BLaER1 treated with 17β-estradiol and CSF1 and Interleukin-3, amounts not matched to agents 10 nM and 100 nM (cell line): ENCODE measurements at regions not wholly inside any gene's neighbourhood (a gene's known extent, or its start where the extent isn't known, plus 50 kb on each side); places are given as distances from the start of the nearest gene placed in this dataset.

Experiments
- H3K27ac ChIP-seq, 11 experiments: shearing (Covaris generic); formaldehyde crosslinking; 2 replicates each; pipeline ENCODE4 v1.8.1; 2022
- H3K27me3 ChIP-seq, 11 experiments: shearing (Covaris generic); formaldehyde crosslinking; 2 replicates each; pipeline ENCODE4 v1.8.1; 2022
- H3K36me3 ChIP-seq, 11 experiments: shearing (Covaris generic); formaldehyde crosslinking; 2 replicates each; pipeline ENCODE4 v1.8.1; 2022
- H3K4me1 ChIP-seq, 10 experiments: shearing (Covaris generic); formaldehyde crosslinking; 2 replicates each; pipeline ENCODE4 v1.8.1; 2022
- H3K4me2 ChIP-seq, 11 experiments: shearing (Covaris generic); formaldehyde crosslinking; 2 replicates each; pipeline ENCODE4 v1.8.1; 2022
- H3K4me3 ChIP-seq, 10 experiments: shearing (Covaris generic); formaldehyde crosslinking; 2 replicates each; pipeline ENCODE4 v1.8.1; 2022
- H3K9ac ChIP-seq, 11 experiments: shearing (Covaris generic); formaldehyde crosslinking; 2 replicates each; pipeline ENCODE4 v1.8.1; 2022
- H3K9me3 ChIP-seq, 11 experiments: shearing (Covaris generic); formaldehyde crosslinking; replicated peaks in 1 of 11; 2 replicates each; pipeline ENCODE4 v1.8.1; 2022
- H4K20me1 ChIP-seq, 11 experiments: shearing (Covaris generic); formaldehyde crosslinking; 2 replicates each; pipeline ENCODE4 v1.8.1; 2022
- Cebpa-rat ChIP-seq, 11 experiments: shearing (Covaris generic); IDR thresholded peaks; 2 replicates each; pipeline ENCODE4 v1.8.1; 2022

- Histone ChIP-seq H3K4me2 (no peak overlapping the region), H3K9ac (no peak overlapping the region), H3K9me3 (peaks cover 0 to 7% (median 0%) of the 10 kb centered on the region in 11 experiments; a peak in 1 of 22 replicates), H4K20me1 (no peaks in the 10 kb centered on the region; a peak in 1 of 22 replicates), H3K27me3 (no peaks in the 10 kb centered on the region), H3K36me3 (no peaks in the 10 kb centered on the region), H3K4me1 (no peaks in the 10 kb centered on the region), H3K4me3 (no peak overlapping the region), H3K27ac (no peak overlapping the region)
- no peak for TF ChIP-seq Cebpa-rat (IDR thresholded peaks at IDR 0.05)
Observed at GRCh38 chr10:128614802-128615553, 488.8 kb upstream of the MKI67 start.

- Histone ChIP-seq H3K27ac (no peak overlapping the region), H3K9ac (no peak overlapping the region), H3K27me3 (no peaks in the 10 kb centered on the region), H3K4me2 (no peak overlapping the region), H4K20me1 (no peaks in the 10 kb centered on the region), H3K36me3 (no peaks in the 10 kb centered on the region), H3K4me3 (no peak overlapping the region), H3K4me1 (no peaks in the 10 kb centered on the region), H3K9me3 (peaks cover 0 to 7% (median 0%) of the 10 kb centered on the region in 11 experiments; a peak in 1 of 22 replicates)
- no peak for TF ChIP-seq Cebpa-rat (IDR thresholded peaks at IDR 0.05)
Observed at GRCh38 chr10:128617532-128617931, 491.3 kb upstream of the MKI67 start.

- Histone ChIP-seq H3K4me2 (no peak overlapping the region), H3K4me3 (no peak overlapping the region), H4K20me1 (no peaks in the 10 kb centered on the region), H3K9ac (no peak overlapping the region), H3K9me3 (no peaks in the 10 kb centered on the region), H3K4me1 (no peaks in the 10 kb centered on the region), H3K27me3 (no peaks in the 10 kb centered on the region), H3K27ac (no peak overlapping the region), H3K36me3 (no peaks in the 10 kb centered on the region)
- no peak for TF ChIP-seq Cebpa-rat (IDR thresholded peaks at IDR 0.05)
Observed at GRCh38 chr10:128622706-128623105, 496.5 kb upstream of the MKI67 start.

GRCh38 chr10:128623776-128624175, 497.6 kb upstream of the MKI67 start:
- no peak overlapping the region for H3K27ac ChIP-seq
- H3K9ac ChIP-seq: no peak overlapping the region
- no peaks in the 10 kb centered on the region for H4K20me1 ChIP-seq
- no peak overlapping the region for H3K4me3 ChIP-seq
- H3K27me3 ChIP-seq: no peaks in the 10 kb centered on the region
- H3K9me3 ChIP-seq: no peaks in the 10 kb centered on the region
- no peak overlapping the region for H3K4me2 ChIP-seq
- no peaks in the 10 kb centered on the region for H3K36me3 ChIP-seq
- TF ChIP-seq Cebpa-rat (IDR thresholded peaks at IDR 0.05): no peak
- H3K4me1 ChIP-seq: no peaks in the 10 kb centered on the region

GRCh38 chr10:128624656-128625530, 498.7 kb upstream of the MKI67 start:
- Histone ChIP-seq H3K4me2 (no peak overlapping the region), H3K27ac (no peak overlapping the region), H3K9ac (no peak overlapping the region), H4K20me1 (no peaks in the 10 kb centered on the region), H3K4me1 (no peaks in the 10 kb centered on the region), H3K4me3 (no peak overlapping the region), H3K9me3 (no peaks in the 10 kb centered on the region), H3K36me3 (no peaks in the 10 kb centered on the region), H3K27me3 (no peaks in the 10 kb centered on the region)
- TF ChIP-seq Cebpa-rat (IDR thresholded peaks at IDR 0.05): no peak

GRCh38 chr10:128625926-128626325, 499.7 kb upstream of the MKI67 start:
- H3K36me3 ChIP-seq: no peaks in the 10 kb centered on the region
- no peaks in the 10 kb centered on the region for H3K9me3 ChIP-seq
- no peaks in the 10 kb centered on the region for H4K20me1 ChIP-seq
- H3K4me3 ChIP-seq: no peak overlapping the region
- no peak for TF ChIP-seq Cebpa-rat (IDR thresholded peaks at IDR 0.05)
- no peak overlapping the region for H3K27ac ChIP-seq
- no peak overlapping the region for H3K4me2 ChIP-seq
- H3K4me1 ChIP-seq: no peaks in the 10 kb centered on the region
- no peaks in the 10 kb centered on the region for H3K27me3 ChIP-seq
- no peak overlapping the region for H3K9ac ChIP-seq

- no peak overlapping the region for H3K4me2 ChIP-seq
- no peaks in the 10 kb centered on the region for H3K27me3 ChIP-seq
- no peak overlapping the region for H3K9ac ChIP-seq
- no peaks in the 10 kb centered on the region for H3K36me3 ChIP-seq
- H3K27ac ChIP-seq: no peak overlapping the region
- no peaks in the 10 kb centered on the region for H3K4me1 ChIP-seq
- TF ChIP-seq Cebpa-rat (IDR thresholded peaks at IDR 0.05): no peak
- no peak overlapping the region for H3K4me3 ChIP-seq
- no peaks in the 10 kb centered on the region for H4K20me1 ChIP-seq
- H3K9me3 ChIP-seq: no peaks in the 10 kb centered on the region
Observed at GRCh38 chr10:128626397-128627000, 500.3 kb upstream of the MKI67 start.

GRCh38 chr10:128627811-128628210, 501.6 kb upstream of the MKI67 start:
- no peaks in the 10 kb centered on the region for H3K27me3 ChIP-seq
- H3K36me3 ChIP-seq: no peaks in the 10 kb centered on the region
- no peak overlapping the region for H3K9ac ChIP-seq
- H3K4me2 ChIP-seq: no peak overlapping the region
- no peaks in the 10 kb centered on the region for H3K9me3 ChIP-seq
- no peak overlapping the region for H3K27ac ChIP-seq
- H3K4me1 ChIP-seq: no peaks in the 10 kb centered on the region
- no peak for TF ChIP-seq Cebpa-rat (IDR thresholded peaks at IDR 0.05)
- H4K20me1 ChIP-seq: no peaks in the 10 kb centered on the region
- no peak overlapping the region for H3K4me3 ChIP-seq

- Histone ChIP-seq H3K27me3 (no peaks in the 10 kb centered on the region), H3K9me3 (no peaks in the 10 kb centered on the region), H3K27ac (no peak overlapping the region), H4K20me1 (no peaks in the 10 kb centered on the region), H3K4me2 (no peak overlapping the region), H3K9ac (no peak overlapping the region), H3K4me1 (no peaks in the 10 kb centered on the region), H3K4me3 (no peak overlapping the region), H3K36me3 (no peaks in the 10 kb centered on the region)
- no peak for TF ChIP-seq Cebpa-rat (IDR thresholded peaks at IDR 0.05)
Observed at GRCh38 chr10:128628252-128628651, 502.0 kb upstream of the MKI67 start.
